ENCODE measurements at regions not wholly inside any gene's neighbourhood (a gene's known extent, or its start where the extent isn't known, plus 50 kb on each side); places are given as distances from the start of the nearest gene placed in this dataset.
A peak's percentile ranks its signal among the peaks of the same experiment; 100 is the strongest.

DNA sequence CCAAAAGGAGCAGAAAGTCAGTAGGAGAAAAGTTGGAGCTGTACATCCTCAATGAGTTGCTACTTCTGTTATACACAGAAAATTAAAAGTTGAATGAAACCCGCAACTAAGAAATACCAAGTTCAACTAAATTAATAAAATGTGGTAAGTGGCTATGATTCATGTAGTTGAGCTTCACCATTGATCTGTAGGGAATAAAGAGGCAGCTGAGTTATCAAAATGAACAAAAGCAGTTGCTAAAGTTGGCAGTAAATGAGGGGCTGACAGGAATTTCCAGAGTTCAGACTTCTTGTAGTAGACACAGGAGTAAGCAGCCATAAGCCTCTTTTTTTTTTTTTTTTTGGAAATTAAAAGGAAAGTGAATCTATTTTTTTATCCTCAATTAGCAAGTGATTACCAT lies 234.6 kb downstream of the POSTN start:
- ATAC-seq (no peak), DNase-seq (no peak)

DNA sequence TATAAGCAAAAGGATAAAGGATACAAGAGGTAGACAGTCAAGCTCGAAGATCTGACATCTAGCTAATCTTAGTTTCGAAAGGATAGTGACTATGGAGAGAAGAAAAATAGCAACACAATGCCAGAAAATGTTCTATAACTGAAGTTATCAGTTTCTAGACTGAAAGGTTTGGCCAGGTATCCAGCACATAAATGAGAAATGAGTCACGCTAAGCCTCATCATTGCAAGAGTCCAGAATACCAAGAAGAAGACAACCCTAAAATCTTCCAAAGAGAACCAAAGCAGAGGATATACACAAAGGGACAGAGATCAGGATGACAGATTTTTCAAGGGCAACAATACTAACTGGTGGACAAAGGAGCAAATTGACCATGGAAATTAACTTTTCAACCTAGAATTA lies 237.0 kb downstream of the POSTN start:
- ATAC-seq (no peak), DNase-seq (no peak)

DNA sequence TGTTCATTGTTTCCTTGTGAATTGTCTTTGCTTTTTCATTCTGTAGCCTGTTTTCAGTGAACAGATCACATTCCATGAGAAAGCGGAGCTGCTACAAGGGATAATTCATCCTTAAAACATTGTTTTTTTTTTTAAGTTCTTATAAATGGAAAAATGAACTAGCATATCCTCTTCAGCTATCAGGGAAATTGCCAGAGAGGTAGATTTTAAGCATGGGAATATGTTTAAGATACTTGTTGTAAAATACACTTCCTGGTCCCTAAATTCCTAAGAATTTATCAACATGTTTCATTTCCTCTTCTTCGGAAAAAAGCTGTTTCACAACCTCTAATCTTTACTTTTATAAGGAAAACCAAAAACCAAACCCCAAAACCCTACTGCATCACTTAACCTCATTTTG lies 238.0 kb downstream of the POSTN start:
- ATAC-seq (no peak), DNase-seq (no peak)

DNA sequence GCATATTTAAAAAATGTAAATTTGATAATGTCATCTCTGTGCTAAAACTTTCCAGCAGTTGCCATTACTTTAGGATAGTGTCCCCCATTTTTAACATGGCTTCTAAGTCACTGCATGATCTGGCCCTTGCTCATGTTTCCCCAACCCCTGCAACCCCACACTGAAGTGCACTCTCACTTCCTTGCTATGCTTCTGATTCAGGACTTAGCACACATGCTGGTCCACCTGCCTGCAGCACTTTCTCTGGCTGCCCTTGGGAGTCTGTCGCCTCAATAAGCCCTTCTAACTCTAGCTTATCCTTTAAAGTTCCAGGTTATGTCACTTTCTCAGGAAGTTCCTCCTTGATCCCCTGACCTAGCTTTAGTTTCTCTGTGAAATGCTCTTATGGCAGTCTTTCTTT lies 241.0 kb downstream of the POSTN start:
- DNase-seq (no peak), ATAC-seq (no peak)

DNA sequence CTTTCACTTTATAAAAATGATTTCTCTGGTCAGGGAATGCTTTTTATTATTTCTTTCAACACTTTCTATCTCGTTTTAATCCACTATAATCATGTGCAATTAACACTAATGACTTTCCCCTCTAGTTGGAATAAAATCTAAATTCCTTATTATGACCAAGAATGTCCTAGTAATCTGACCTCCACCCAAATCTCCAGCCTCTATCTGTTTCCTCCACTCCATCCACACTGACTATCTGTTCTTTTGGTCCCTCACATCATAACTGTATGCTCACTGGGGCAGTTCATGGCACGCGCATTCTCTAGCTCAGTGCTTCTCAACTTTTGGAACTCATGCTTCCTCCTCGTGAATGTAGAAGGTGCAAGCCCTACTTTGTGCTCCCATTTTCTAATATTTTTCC lies 244.7 kb downstream of the POSTN start:
- no peak for ATAC-seq

DNA sequence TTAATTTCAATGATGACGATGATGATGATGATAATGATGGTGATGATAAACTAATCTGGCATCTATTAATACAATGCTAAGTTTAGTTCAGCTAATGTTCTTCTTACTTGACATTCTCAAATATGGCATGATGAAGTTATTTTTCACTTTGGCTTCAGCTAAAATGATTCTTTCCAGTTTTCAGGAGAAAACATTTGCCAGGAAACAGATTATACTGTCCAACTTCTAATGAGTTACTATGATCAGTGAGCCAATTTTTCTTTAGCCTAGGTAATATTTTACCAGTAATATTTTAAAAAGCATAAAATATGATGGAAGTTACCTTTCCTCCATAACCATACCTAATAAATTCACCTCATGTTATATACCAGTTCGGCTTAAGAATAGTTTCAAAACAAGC lies 245.7 kb upstream of the CSNK1A1L start:
- DNase-seq (no peak), ATAC-seq (no peak)

More for the DNA sequence above, 244.7 kb downstream of the POSTN start:
- DNase-seq: no peak

DNA sequence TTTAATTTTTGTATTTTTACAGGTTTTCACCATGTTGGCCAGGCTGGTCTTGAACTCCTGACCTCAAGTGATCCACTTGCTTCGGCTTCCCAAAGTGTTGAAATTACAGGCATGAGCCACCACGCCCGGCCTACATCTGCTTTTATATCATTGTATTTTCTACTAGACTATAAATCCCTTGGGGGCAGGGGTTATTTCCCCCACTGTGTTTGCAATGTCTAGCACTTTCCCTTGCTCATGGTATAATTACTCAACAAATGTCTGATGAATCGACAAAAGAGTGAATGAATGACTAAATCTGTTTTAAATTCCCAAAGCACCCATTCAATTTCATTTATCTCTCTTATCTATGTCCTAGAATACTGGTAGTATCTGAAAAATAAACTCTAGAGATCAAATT lies 244.5 kb upstream of the CSNK1A1L start:
- no peak for ATAC-seq
- no peak for DNase-seq

DNA sequence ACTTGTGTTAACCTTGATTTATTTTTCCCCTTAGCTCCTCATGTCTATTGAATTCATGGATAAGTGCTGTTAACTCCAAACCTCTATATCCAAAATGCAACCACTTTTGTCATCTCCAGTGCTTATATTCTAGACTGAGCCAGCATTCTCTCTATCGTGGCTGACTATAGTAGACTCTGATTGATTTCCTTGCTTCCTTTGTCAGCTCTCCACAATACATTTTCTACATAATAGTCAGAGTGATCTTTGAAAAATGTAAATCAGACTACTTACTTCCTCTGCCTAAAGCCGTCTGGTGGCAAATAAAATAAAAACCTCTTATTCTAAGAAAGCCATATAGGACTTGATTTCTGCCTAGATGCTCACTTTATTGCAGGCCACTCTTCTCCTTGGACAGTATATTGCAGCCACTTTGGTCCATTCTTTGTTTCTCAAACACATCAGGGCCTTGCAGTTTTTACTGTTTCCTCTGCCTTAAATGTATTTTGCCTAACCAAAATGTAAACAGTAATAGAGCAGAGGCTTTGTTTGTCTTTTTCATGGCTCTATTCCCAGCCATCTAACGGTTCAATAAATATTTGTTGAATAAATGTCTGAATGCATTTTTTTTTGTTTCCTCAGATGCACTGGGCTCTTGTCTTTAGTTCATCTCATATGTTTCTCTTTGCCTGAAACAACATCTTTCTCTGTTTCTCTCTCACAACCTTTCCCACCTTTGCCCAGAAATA lies 243.6 kb upstream of the CSNK1A1L start:
- ATAC-seq (no peak), DNase-seq (no peak)

DNA sequence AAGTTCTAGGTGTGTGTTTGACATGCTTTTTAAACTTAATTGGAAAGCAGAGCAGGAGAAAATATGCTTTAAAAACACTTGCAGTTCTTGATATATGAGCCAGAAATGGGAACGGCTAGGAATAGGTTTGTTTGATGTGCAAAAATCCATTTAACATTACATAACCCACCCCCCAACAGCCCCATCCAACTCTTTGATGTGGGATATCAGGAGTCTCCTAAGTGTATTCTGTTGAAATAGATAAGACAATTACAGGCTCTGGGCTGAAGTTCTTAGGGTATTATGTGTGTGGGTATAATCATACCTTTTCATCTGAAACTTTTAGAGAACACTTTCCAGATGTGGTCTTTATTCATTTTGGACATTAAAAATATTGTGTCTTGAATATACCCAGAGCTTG lies 240.4 kb upstream of the CSNK1A1L start:
- DNase-seq: no peak
- no peak for ATAC-seq

DNA sequence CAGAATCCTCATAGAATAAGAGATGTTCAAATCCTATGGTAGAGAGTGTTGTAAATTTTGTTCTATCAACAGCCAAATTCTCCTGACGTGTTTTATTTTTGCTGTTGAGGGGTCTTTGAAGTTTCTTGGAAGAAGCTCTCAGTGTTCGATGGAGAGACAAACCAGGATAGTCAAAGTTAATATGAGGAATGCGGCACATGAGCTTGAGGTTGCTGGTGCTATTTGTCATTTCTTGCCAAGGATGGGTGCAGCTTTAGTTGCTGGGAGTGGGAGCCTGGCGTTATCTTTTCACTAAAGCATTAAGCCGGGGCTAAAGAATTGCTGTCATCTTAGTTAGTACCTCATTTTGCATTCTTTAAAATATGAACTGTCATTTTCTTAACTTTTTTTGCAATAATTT lies 239.9 kb upstream of the CSNK1A1L start:
- DNase-seq (no peak), ATAC-seq (no peak)

DNA sequence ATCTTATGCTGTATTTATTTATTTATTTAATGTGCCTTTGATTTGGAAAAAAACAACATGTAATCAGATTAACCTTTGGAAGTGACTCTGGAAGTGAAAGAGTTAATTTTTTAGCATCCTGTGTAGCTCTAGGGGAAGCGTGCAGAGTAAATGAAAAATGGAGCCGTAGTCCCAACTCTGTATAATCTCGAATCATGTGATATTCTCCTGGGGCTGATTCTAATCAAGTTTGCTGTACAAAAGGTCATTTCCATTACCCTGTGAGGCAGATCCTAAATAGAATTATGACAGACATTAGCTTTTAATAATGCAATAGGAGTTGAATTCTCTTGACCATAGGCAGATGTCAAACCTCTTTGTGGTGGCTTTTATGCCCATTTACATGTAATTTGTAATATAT lies 238.6 kb upstream of the CSNK1A1L start:
- DNase-seq: no peak
- no peak for ATAC-seq

DNA sequence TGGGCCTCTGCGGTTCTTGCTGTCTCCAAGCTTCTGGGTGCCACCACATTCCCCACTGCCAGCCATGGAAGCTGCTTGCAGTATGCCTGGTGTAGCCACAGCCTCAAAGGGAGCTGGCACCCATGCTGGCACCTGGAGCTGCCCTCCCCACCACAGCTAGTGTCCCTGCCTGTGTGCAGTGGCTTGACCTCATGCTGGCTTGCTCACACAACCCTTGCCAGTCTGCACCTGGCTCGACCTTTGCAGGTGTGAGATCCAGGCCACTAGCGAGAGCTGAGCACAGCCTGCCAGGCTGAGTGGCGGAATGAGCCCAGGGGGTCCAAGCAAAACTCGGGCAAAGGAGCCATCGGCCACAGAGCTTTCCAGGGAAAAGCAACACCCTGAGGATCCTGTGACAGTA lies 236.7 kb upstream of the CSNK1A1L start:
- no peak for ATAC-seq
- DNase-seq: no peak

DNA sequence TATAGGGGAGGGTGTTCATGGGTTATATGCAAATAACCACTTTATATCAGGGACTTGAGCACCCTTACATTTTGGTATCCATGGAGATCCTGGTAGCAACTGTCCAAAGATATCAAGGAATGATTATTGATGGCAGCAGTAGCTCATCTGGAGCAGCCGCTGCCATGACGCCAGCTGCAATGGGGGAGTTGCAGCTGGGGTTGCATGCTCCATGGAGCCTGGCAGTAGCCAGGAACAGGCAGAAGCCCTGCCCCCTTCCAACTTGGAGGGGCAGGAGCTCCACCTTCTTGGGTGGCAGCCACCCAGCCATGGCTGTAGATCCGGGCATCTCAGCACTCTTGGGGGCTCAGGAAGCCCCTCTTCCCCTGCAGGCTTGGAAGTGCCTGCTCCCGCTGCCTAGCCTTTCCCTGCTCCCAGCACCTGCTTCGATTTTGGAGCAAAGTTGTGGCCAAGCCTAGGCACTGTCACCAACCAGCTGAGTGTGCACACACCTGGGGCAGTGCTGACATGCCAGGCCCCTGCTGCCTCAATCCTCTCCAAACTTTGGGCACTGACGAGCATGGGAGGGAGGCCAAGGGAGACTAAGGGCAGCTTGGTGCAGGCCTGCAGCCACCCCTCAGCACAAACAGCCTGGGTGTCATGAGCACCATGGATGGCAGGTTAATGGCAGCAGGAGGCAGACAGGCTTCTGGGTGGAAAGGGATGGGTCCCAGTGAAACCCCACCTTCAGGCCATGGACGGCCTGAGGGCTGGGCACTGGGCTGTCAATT lies 235.6 kb upstream of the CSNK1A1L start:
- ATAC-seq (peak; percentile 19), DNase-seq (no peak)

DNA sequence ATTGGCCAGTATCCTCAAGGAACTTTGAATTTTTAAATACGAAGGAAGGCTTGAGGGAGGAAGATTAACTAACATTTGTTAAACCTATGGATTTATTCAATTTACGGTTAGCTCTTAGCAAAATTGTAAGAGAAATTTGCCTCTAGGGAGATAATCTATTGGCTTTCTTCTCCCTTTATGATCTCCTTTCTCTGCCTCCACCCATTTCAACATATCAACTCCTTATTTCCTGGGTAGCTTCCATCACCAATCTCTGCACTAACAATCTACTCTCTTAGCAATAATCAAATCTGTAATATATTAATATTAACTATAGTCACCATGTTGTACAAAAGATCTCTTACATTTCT lies 233.9 kb upstream of the CSNK1A1L start:
- ATAC-seq: no peak
- DNase-seq: no peak

DNA sequence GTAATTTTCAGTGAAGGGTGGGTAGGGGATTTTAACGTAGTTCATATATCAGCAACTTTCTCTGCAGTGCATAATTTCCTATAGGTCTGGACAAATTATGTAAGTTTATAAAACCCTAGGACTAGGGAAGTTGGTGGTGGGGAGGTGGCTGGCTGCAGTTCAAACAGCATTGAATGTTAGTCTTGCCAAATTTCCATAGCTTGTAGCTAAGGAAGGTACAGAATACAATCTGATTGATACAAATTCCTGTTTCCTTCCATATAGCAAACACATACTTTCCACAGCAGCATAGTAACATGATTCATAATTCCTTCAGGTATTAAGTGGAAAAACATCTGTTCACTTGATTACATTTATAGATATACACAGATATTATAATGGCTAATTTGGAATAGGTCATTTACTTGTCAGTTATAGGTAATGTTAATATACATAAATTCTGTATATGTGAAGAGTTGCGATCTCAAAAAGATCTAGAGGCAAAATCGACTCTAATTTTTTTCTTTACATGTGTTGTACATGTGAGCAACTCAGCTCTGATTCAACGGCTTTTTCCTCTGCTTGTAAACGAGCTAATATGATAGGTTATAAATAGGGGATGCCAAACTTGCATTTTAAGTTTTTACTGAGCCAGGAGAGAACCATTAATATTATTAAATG lies 233.4 kb upstream of the CSNK1A1L start:
- DNase-seq (no peak), ATAC-seq (no peak)

DNA sequence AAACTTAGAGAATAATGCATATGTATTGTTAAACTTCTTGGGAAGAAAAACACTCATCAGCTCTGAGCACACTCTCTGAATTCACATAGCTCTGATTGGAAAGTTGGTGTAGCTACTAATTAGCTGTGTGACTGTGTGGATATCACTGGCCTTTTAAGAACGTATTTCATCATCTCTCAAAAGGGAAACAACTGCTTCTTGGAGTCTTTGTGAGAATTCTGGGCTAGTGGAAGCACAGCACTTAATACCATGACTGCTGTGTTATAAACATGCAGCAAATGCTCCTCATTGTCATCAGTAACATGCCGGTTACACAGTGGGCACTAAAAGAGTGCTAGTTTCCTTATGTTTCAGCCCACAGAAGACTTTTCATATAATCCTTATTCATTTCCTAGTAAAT lies 220.9 kb upstream of the CSNK1A1L start:
- DNase-seq: no peak
- ATAC-seq: no peak

DNA sequence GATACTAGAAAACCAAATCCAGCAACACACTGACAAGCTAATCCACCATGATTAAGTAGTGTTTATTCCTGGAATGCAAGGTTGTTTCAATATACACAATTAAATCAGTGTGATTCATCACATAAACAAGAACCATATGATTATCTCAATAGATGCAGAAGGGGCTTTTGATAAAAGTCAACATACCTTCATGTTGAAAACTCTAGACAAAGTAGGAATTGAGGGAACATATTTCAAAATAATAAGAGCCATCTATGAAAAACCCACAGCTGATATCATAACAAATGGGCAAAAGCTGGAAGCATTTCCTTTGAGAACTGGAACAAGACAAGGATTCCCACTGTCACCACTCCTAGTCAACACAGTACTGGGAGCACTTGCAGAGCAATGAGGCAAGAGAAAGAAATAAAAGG lies 213.6 kb upstream of the CSNK1A1L start:
- DNase-seq (no peak), ATAC-seq (no peak)

DNA sequence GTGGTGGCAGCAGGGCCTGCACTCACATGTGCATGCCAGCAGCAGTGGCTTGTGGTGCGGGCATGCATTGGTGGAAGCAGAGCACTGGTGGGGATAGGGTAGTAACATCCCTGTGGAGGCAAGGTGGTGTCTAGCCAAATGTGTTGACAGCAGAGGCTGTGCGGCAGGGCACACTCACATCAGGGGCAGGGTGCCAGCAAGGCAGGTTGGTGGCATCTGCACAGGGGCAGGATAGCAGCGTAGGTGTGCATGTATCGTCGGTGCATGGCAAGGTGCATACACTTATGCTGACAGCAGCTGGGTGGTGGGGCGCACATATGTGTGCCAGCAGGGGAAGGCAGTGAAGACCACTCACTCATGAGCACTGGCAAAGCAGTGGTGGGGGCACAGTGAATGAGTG lies 211.5 kb upstream of the CSNK1A1L start:
- no peak for DNase-seq
- ATAC-seq: peak; percentile 23

DNA sequence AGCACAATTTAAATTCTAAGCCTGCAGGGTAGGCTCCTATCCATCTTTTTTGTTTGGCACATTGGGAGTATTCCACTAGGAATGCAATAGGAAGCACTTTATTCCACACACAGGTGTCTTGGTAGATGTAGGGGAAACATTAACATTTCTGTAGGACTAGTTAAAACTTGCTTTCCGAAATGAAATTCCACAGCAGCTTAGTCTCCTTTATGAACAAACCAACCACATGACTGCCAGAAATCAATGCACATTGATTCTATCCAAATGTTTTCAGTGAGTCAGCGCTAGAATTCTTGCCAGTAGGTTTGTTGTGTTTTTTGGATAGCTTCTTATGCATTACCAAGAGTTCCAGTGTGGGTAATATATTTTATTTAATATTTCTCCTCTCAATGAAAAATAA lies 207.9 kb upstream of the CSNK1A1L start:
- no peak for DNase-seq
- ATAC-seq: no peak

DNA sequence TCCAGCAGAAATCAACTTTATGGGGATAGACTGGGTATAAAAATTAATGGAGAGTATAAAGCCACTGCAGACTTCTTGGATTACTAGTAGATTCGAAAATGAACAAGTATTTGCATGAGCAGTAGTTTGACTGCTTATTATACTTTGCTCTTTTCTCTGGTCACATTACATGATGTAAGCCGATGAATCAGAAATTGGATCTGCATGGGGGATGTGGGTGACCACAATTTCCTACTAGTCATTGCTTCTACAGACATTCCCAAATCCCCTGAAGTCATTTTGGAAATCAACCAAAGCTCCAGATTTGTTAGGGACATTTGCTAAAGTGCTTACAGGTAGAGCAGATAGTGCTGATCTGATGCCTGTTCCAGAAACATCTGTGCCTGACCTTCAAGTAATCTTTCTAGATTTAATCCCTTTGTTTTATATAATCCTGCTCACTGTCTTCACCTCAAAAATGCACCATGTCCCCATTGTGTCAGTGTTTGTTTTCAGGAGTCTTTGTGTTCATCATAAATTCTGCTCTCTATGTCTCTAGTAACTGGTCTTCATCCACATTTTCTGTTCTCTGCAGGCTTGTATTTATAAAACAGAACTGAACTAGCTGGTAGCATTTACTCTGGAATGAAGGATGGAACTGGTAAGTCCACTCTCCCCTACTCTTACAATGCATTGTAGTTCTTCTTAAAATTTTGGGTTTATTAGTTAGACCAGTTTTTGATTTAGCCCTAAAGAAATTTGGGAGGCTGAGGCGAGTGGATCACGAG lies 201.5 kb upstream of the CSNK1A1L start:
- ATAC-seq: no peak
- no peak for DNase-seq

DNA sequence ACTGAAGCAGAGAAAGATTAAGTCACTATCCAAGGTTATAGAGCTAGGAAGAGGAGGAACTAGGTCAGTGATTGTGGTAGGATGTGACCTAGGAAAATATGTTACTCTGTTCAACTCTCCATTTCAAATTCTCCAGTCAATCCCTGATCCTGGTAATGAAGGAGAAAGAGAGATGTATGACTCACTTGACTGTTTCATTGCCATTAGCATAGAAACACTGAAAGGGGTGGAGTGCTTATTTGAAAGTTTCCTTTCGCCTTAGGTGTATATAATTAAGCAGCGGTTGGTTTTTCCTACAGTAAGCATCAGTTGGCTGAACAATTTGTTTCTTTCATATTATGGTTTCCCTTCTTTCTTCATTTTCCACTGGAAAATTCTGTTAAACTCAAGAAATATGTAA lies 198.1 kb upstream of the CSNK1A1L start:
- DNase-seq (no peak), ATAC-seq (no peak)

DNA sequence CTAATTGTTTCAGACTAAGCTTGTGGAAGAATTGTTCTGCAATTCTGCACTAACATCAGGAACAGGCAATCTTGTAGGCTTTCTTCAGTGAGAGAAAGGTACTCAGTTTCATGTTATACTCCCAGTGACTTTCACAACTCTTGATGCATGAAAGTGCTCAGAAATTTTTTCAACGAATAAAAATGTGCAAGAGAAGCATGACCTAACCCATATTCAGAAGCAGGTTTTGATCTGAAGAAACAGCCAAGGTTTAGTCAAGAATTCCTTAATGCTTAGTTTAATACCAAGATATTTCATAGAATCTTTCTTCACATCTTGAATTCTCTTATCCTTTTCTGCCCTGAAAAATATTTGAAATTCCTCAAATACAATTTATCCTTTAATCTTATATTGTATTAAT lies 197.2 kb upstream of the CSNK1A1L start:
- ATAC-seq (no peak), DNase-seq (no peak)

DNA sequence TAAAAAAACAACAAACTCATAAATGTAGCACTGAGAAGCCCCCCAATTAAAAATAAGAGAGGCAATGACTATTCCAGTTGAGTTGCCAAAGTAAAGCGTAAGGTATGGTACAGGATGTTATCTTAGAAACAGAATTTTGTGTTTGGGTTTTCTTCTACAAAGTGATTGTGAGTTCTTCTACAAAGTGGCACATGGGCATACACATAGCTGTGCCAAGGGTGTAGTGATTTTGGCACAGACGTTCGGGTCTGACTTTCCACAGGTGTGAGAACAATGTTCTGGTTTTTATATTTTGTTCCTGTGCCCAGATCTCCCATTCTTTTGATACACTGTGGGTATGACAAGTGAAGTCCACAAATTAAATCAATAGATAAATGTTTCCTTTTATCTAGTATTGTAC lies 190.1 kb upstream of the CSNK1A1L start:
- DNase-seq (no peak), ATAC-seq (no peak)

Data from stimulated activated naive CD8-positive, alpha-beta T cell treated with anti-CD3 and anti-CD28 coated beads, Interleukin-15, Interleukin-2, amounts not matched to agents 100 U/mL and 50 U/mL, for 24 hours (primary cell).